Neural cell (in vitro differentiated cells): ENCODE measurements at regions not wholly inside any gene's neighbourhood (a gene's known extent, or its start where the extent isn't known, plus 50 kb on each side); places are given as distances from the start of the nearest gene placed in this dataset.

ENCODE experiments used
- H2AFZ ChIP-seq: fragments of 200-600, 300-800 bp; sonication (generic), shearing (Covaris generic); 2 replicates; pipeline ENCODE4 v1.6.0; 2014; ENCODE audit warnings: low read depth, mild to moderate bottlenecking, antibody characterized with exemption, low read length, moderate library complexity
- H3F3A ChIP-seq: fragments of 200-600 bp; shearing (Covaris generic); 2 replicates; pipeline ENCODE4 v1.6.1; 2016; ENCODE audit warnings: mild to moderate bottlenecking, moderate library complexity, mixed read lengths, antibody characterized with exemption, low read length; ENCODE audit not compliant: insufficient read depth, poor library complexity, severe bottlenecking
- H3K27ac ChIP-seq: fragments of 200-600, 300-800 bp; sonication (generic), shearing (Covaris generic); 2 replicates; pipeline ENCODE4 v1.5.1; 2014; ENCODE audit warnings: mild to moderate bottlenecking, low read length, moderate library complexity
- H3K27me3 ChIP-seq: fragments of 300-800, 200-600 bp; sonication (generic), shearing (Covaris generic); 2 replicates; pipeline ENCODE4 v1.6.0; 2014; ENCODE audit warnings: mild to moderate bottlenecking, low read depth, low read length, moderate library complexity; ENCODE audit not compliant: insufficient read depth
- H3K36me3 ChIP-seq: fragments of 300-800, 200-600 bp; sonication (generic), shearing (Covaris generic); 2 replicates; pipeline ENCODE4 v1.5.1; 2014; ENCODE audit warnings: mild to moderate bottlenecking, antibody characterized with exemption, low read length, moderate library complexity; ENCODE audit not compliant: insufficient read depth
- H3K4me2 ChIP-seq: fragments of 300-800, 200-600 bp; sonication (generic), shearing (Covaris generic); 2 replicates; pipeline ENCODE4 v1.6.0; 2014; ENCODE audit warnings: mild to moderate bottlenecking, low read length
- H3K4me3 ChIP-seq: fragments of 300-800, 200-600 bp; sonication (generic), shearing (Covaris generic); 2 replicates; pipeline ENCODE4 v1.5.1; 2014; ENCODE audit warnings: mild to moderate bottlenecking, low read length, moderate library complexity
- H3K79me2 ChIP-seq: fragments of 200-600 bp; shearing (Covaris generic); replicated peaks from 2 replicates; pipeline ENCODE4 v1.6.0; 2014; ENCODE audit warnings: mild to moderate bottlenecking, low read length, moderate library complexity; ENCODE audit not compliant: insufficient read depth
- H3K9ac ChIP-seq: fragments of 300-800, 200-600 bp; sonication (generic), shearing (Covaris generic); 2 replicates; pipeline ENCODE4 v1.6.1; 2016; ENCODE audit warnings: mild to moderate bottlenecking, low read length, mixed read lengths
- H3K9me2 ChIP-seq: fragments of 200-600 bp; shearing (Covaris generic); 2 replicates; pipeline ENCODE4 v1.6.1; 2016; ENCODE audit warnings: mild to moderate bottlenecking, low read length, mixed read lengths; ENCODE audit not compliant: insufficient read depth
- H3K9me3 ChIP-seq: fragments of 200-600, 300-800 bp; sonication (generic), shearing (Covaris generic); 2 replicates; pipeline ENCODE4 v1.6.1; 2016; ENCODE audit warnings: mild to moderate bottlenecking, mixed run types, low read length, moderate library complexity, mixed read lengths
- H4K20me1 ChIP-seq: fragments of 200-600 bp; shearing (Covaris generic); 2 replicates; pipeline ENCODE4 v1.6.1; 2016; ENCODE audit warnings: mild to moderate bottlenecking, mixed run types; ENCODE audit not compliant: insufficient read depth
- EP300 ChIP-seq: fragments of 450-650 bp; conservative IDR thresholded peaks from 2 replicates; pipeline ENCODE4 v1.6.1; 2014; ENCODE audit warnings: antibody characterized with exemption, mild to moderate bottlenecking, moderate library complexity; ENCODE audit not compliant: poor library complexity, severe bottlenecking
- EZH2 ChIP-seq: fragments of 200-600, 300-800 bp; shearing (Covaris generic), sonication (generic); IDR thresholded peaks from 2 replicates; pipeline ENCODE4 v1.6.1; 2014; ENCODE audit warnings: antibody characterized with exemption, low read length, borderline replicate concordance, mild to moderate bottlenecking; ENCODE audit not compliant: insufficient read depth, poor library complexity, severe bottlenecking
- MXI1 ChIP-seq: fragments of 450-650 bp; conservative IDR thresholded peaks from 2 replicates; pipeline ENCODE4 v1.6.1; 2014; ENCODE audit warnings: antibody characterized with exemption, mild to moderate bottlenecking; ENCODE audit not compliant: poor library complexity, severe bottlenecking
- POLR2AphosphoS5 ChIP-seq: IDR thresholded peaks from 2 replicates; pipeline ENCODE4 v1.6.1; 2012
- RAD21 ChIP-seq: fragments of 450-650 bp; conservative IDR thresholded peaks from 2 replicates; pipeline ENCODE4 v1.6.1; 2014; ENCODE audit warnings: antibody characterized with exemption, mild to moderate bottlenecking, moderate library complexity
- REST ChIP-seq: IDR thresholded peaks from 2 replicates; pipeline ENCODE4 v1.6.1; 2012; ENCODE audit warnings: borderline replicate concordance
- SMC3 ChIP-seq: fragments of 450-650 bp; conservative IDR thresholded peaks from 2 replicates; pipeline ENCODE4 v1.6.1; 2014; ENCODE audit warnings: antibody characterized with exemption, mild to moderate bottlenecking, moderate library complexity; ENCODE audit not compliant: poor library complexity
- TAF1 ChIP-seq: IDR thresholded peaks from 2 replicates; pipeline ENCODE4 v1.6.1; 2012; ENCODE audit warnings: low read depth
- TF ChIP-seq, protein P1 (sequence below): fragments of 450-650 bp; IDR thresholded peaks from 2 replicates; pipeline ENCODE4 v1.5.1; 2014; ENCODE audit warnings: antibody characterized with exemption, mild to moderate bottlenecking, moderate library complexity; ENCODE audit not compliant: poor library complexity, severe bottlenecking

- H3F3A ChIP-seq, result no peaks in the 10 kb centered on the region
- TF ChIP-seq RAD21 (no peak), POLR2AphosphoS5 (no peak), TAF1 (no peak)
- TF ChIP-seq, protein P1, sequence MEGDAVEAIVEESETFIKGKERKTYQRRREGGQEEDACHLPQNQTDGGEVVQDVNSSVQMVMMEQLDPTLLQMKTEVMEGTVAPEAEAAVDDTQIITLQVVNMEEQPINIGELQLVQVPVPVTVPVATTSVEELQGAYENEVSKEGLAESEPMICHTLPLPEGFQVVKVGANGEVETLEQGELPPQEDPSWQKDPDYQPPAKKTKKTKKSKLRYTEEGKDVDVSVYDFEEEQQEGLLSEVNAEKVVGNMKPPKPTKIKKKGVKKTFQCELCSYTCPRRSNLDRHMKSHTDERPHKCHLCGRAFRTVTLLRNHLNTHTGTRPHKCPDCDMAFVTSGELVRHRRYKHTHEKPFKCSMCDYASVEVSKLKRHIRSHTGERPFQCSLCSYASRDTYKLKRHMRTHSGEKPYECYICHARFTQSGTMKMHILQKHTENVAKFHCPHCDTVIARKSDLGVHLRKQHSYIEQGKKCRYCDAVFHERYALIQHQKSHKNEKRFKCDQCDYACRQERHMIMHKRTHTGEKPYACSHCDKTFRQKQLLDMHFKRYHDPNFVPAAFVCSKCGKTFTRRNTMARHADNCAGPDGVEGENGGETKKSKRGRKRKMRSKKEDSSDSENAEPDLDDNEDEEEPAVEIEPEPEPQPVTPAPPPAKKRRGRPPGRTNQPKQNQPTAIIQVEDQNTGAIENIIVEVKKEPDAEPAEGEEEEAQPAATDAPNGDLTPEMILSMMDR, result no peak
- H3K9me2 ChIP-seq, result no peaks in the 10 kb centered on the region
- no peak overlapping the region for H3K4me3 ChIP-seq
- H3K79me2 ChIP-seq, result no peaks in the 10 kb centered on the region
- no peaks in the 10 kb centered on the region for H3K36me3 ChIP-seq
- H3K27ac ChIP-seq, result no peak overlapping the region
- no peaks in the 10 kb centered on the region for H3K27me3 ChIP-seq
- no peak overlapping the region for H3K9ac ChIP-seq
- H3K9me3 ChIP-seq, result no peaks in the 10 kb centered on the region
- H3K4me2 ChIP-seq, result no peak overlapping the region
- no peaks in the 10 kb centered on the region for H4K20me1 ChIP-seq
- H2AFZ ChIP-seq, result no peak overlapping the region
Observed at GRCh38 chr9:87107072-87107471, 159.8 kb upstream of the GAS1 start.

DNA sequence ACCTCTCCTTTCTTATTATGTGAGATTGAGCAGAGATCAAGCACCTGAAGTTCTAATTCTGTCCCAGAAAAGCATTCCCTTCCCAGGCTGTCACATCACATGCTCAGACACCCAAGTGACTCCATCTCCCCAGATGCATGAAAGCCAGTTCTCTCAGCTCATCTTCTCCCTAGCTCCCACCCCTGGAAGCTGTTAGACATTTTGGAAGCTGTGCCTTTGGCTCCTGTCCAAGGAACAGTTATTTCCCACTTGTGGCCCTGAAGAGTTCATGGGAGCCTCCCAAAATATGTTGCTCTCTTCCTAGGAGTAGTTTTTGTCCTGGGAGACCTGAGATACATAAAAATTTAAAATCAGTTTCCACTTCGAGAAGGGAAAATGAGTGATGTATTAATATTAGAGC, 161.4 kb upstream of the GAS1 start:
- H3K36me3 ChIP-seq, result no peaks in the 10 kb centered on the region

GRCh38 chr9:87109231-87109631, 161.9 kb upstream of the GAS1 start:
- Histone ChIP-seq H2AFZ (no peak overlapping the region), H3K9ac (no peak overlapping the region), H3F3A (no peaks in the 10 kb centered on the region), H4K20me1 (no peaks in the 10 kb centered on the region), H3K4me3 (no peak overlapping the region), H3K9me3 (no peaks in the 10 kb centered on the region), H3K36me3 (no peaks in the 10 kb centered on the region), H3K27me3 (no peaks in the 10 kb centered on the region), H3K4me2 (no peak overlapping the region), H3K9me2 (no peaks in the 10 kb centered on the region), H3K27ac (no peak overlapping the region), H3K79me2 (no peaks in the 10 kb centered on the region)
- TF ChIP-seq RAD21 (no peak), MXI1 (no peak), EP300 (no peak), REST (no peak), POLR2AphosphoS5 (no peak), EZH2 (no peak), TAF1 (no peak), SMC3 (no peak)
- TF ChIP-seq, protein P1, result no peak

More for the DNA sequence above, 161.4 kb upstream of the GAS1 start:
- Histone ChIP-seq H3K27me3 (no peaks in the 10 kb centered on the region), H3K4me2 (no peak overlapping the region), H3K9ac (no peak overlapping the region), H3K9me3 (no peaks in the 10 kb centered on the region), H3K9me2 (no peaks in the 10 kb centered on the region), H3K27ac (no peak overlapping the region), H3F3A (no peaks in the 10 kb centered on the region), H3K79me2 (no peaks in the 10 kb centered on the region), H4K20me1 (no peaks in the 10 kb centered on the region), H3K4me3 (no peak overlapping the region), H2AFZ (no peak overlapping the region)
- TF ChIP-seq POLR2AphosphoS5, result no peak
